ENCODE measurements at regions not wholly inside any gene's neighbourhood (a gene's known extent, or its start where the extent isn't known, plus 50 kb on each side); places are given as distances from the start of the nearest gene placed in this dataset.

GRCh38 chr15:98433346-98433745, 215.0 kb upstream of the IGF1R start:
- POLR2A ChIA-PET: no interaction called here
- Mint-ChIP-seq H3K4me1 (peaks cover 5% of the 10 kb centered on the region), H3K9me3 (ENCODE audit: insufficient read depth) (no peaks in the 10 kb centered on the region), H3K4me3 (no peak overlapping the region), H3K27me3 (peaks cover 13% of the 10 kb centered on the region), H3K27ac (no peak overlapping the region)
- intact Hi-C loops (cut with micrococcal nuclease): no loop called here
- H3K4me3 ChIP-seq (ENCODE audit: control extremely low read depth in 1 of 5, extremely low read depth in 1 of 5, insufficient read depth in 1 of 5, low read depth in 2 of 5, low read length in 4 of 5): no peak overlapping the region
- H3K9me3 ChIP-seq (ENCODE audit: control extremely low read depth in 1 of 3, control insufficient read depth in 2 of 3, insufficient read depth in 1 of 3, low read length in 2 of 3): peaks cover 0 to 7% (median 0%) of the 10 kb centered on the region in 3 donors
- no peak overlapping the region for H3K9ac ChIP-seq (ENCODE audit: low read length)
- peaks cover 0 to 14% (median 4%) of the 10 kb centered on the region in 4 experiments for H3K27me3 ChIP-seq (replicated peaks in 1 of 4; ENCODE audit: control extremely low read depth in 1 of 4, control insufficient read depth in 3 of 4, insufficient read depth in 4 of 4, low read length in 3 of 4)
- peaks cover 4% of the 10 kb centered on the region in 2 donors for H3K4me1 ChIP-seq (ENCODE audit: control insufficient read depth in 2 of 2, insufficient read depth in 2 of 2, low read length in 2 of 2)
- no peak overlapping the region for H3K4me2 ChIP-seq (replicated peaks; ENCODE audit: low read depth, low read length, poor library complexity, severe bottlenecking)
- no peaks in the 10 kb centered on the region for H3K79me2 ChIP-seq (ENCODE audit: control insufficient read depth, insufficient read depth, low read length)
- no peak for DNase-seq
- no peak overlapping the region for H2AFZ ChIP-seq (ENCODE audit: insufficient read depth, low read depth, low read length, poor library complexity, severe bottlenecking)
- H4K20me1 ChIP-seq (ENCODE audit: control insufficient read depth, insufficient read depth, low read length, poor library complexity, severe bottlenecking): no peaks in the 10 kb centered on the region
- H3K36me3 ChIP-seq (replicated peaks in 1 of 2; ENCODE audit: control extremely low read depth in 1 of 2, control insufficient read depth in 1 of 2, extremely low read depth in 1 of 2, insufficient read depth in 2 of 2, low read length in 1 of 2): no peaks in the 10 kb centered on the region
- no peak for ATAC-seq (ENCODE audit: low read depth)
- 100% methylated on average over 3 of the region's 6 CpGs for WGBS (ENCODE audit: insufficient coverage)
- no peak overlapping the region for H3K27ac ChIP-seq (ENCODE audit: low read length in 2 of 2)
- CTCF ChIA-PET: no interaction called here
- no peak for TF ChIP-seq EZH2 (IDR thresholded peaks at IDR 0.05; ENCODE audit: borderline replicate concordance, insufficient read depth, low read depth, low read length, poor library complexity, severe bottlenecking)
- TF ChIP-seq, protein P1, sequence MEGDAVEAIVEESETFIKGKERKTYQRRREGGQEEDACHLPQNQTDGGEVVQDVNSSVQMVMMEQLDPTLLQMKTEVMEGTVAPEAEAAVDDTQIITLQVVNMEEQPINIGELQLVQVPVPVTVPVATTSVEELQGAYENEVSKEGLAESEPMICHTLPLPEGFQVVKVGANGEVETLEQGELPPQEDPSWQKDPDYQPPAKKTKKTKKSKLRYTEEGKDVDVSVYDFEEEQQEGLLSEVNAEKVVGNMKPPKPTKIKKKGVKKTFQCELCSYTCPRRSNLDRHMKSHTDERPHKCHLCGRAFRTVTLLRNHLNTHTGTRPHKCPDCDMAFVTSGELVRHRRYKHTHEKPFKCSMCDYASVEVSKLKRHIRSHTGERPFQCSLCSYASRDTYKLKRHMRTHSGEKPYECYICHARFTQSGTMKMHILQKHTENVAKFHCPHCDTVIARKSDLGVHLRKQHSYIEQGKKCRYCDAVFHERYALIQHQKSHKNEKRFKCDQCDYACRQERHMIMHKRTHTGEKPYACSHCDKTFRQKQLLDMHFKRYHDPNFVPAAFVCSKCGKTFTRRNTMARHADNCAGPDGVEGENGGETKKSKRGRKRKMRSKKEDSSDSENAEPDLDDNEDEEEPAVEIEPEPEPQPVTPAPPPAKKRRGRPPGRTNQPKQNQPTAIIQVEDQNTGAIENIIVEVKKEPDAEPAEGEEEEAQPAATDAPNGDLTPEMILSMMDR (IDR thresholded peaks at IDR 0.05): no peak

GRCh38 chr15:98433856-98434255, 214.5 kb upstream of the IGF1R start:
- no peak for ATAC-seq (ENCODE audit: low read depth)
- H3K4me3 ChIP-seq (ENCODE audit: control extremely low read depth in 1 of 5, extremely low read depth in 1 of 5, insufficient read depth in 1 of 5, low read depth in 2 of 5, low read length in 4 of 5): no peak overlapping the region
- intact Hi-C loops (cut with micrococcal nuclease): no loop called here
- H3K79me2 ChIP-seq (ENCODE audit: control insufficient read depth, insufficient read depth, low read length): no peaks in the 10 kb centered on the region
- no peaks in the 10 kb centered on the region for H3K36me3 ChIP-seq (replicated peaks in 1 of 2; ENCODE audit: control extremely low read depth in 1 of 2, control insufficient read depth in 1 of 2, extremely low read depth in 1 of 2, insufficient read depth in 2 of 2, low read length in 1 of 2)
- Mint-ChIP-seq H3K9me3 (ENCODE audit: insufficient read depth) (no peaks in the 10 kb centered on the region), H3K27ac (no peak overlapping the region), H3K4me1 (peaks cover 3% of the 10 kb centered on the region), H3K4me3 (no peak overlapping the region), H3K27me3 (peaks cover 10% of the 10 kb centered on the region)
- no peaks in the 10 kb centered on the region for H3K4me1 ChIP-seq (ENCODE audit: control insufficient read depth in 2 of 2, insufficient read depth in 2 of 2, low read length in 2 of 2)
- ChIA-PET CTCF (no interaction called here), POLR2A (no interaction called here)
- peaks cover 0 to 9% (median 1%) of the 10 kb centered on the region in 4 experiments for H3K27me3 ChIP-seq (replicated peaks in 1 of 4; ENCODE audit: control extremely low read depth in 1 of 4, control insufficient read depth in 3 of 4, insufficient read depth in 4 of 4, low read length in 3 of 4)
- no peak for TF ChIP-seq EZH2 (IDR thresholded peaks at IDR 0.05; ENCODE audit: borderline replicate concordance, insufficient read depth, low read depth, low read length, poor library complexity, severe bottlenecking)
- TF ChIP-seq, protein P1 (IDR thresholded peaks at IDR 0.05): no peak
- peaks cover 0 to 8% (median 0%) of the 10 kb centered on the region in 3 donors for H3K9me3 ChIP-seq (ENCODE audit: control extremely low read depth in 1 of 3, control insufficient read depth in 2 of 3, insufficient read depth in 1 of 3, low read length in 2 of 3)
- 87% methylated on average over 10 of the region's 10 CpGs for WGBS (ENCODE audit: insufficient coverage)
- H3K27ac ChIP-seq (ENCODE audit: low read length in 2 of 2): no peak overlapping the region
- no peak overlapping the region for H2AFZ ChIP-seq (ENCODE audit: insufficient read depth, low read depth, low read length, poor library complexity, severe bottlenecking)
- H3K4me2 ChIP-seq (replicated peaks; ENCODE audit: low read depth, low read length, poor library complexity, severe bottlenecking): no peak overlapping the region
- no peak for DNase-seq
- no peak overlapping the region for H3K9ac ChIP-seq (ENCODE audit: low read length)
- H4K20me1 ChIP-seq (ENCODE audit: control insufficient read depth, insufficient read depth, low read length, poor library complexity, severe bottlenecking): no peaks in the 10 kb centered on the region
